SK-N-SH (cell line): ENCODE measurements at regions not wholly inside any gene's neighbourhood (a gene's known extent, or its start where the extent isn't known, plus 50 kb on each side); places are given as distances from the start of the nearest gene placed in this dataset.

Experiments used
- CTCF ChIA-PET: fragments of 300-600, 350-600 bp; formaldehyde crosslinking; extraction: SDS; loops from one replicate; lab custom pipeline; 2021; lab: Yijun Ruan, JAX
- POLR2A ChIA-PET: fragments of 350-600 bp; sonication (Branson Sonifier 250); formaldehyde crosslinking; extraction: SDS; loops from one replicate; lab custom pipeline; 2020; ENCODE audit warnings: antibody characterized with exemption, inconsistent platforms; lab: Yijun Ruan, JAX
- DNase-seq: peaks from one replicate; pipeline ENCODE4 v3.0.0; 2012
- H2AFZ ChIP-seq: fragments of 200-600 bp; sonication (generic); 2 replicates; pipeline ENCODE4 v1.8.1; 2016; ENCODE audit warnings: antibody characterized with exemption, mild to moderate bottlenecking, low read depth
- H3F3A ChIP-seq: fragments of 200-600 bp; sonication (generic); replicated peaks from 2 replicates; pipeline ENCODE3; 2016; ENCODE audit warnings: antibody characterized with exemption, mild to moderate bottlenecking; ENCODE audit not compliant: insufficient read depth
- H3K27ac ChIP-seq, 2 experiments: fragments of 200-500 bp in 1 of 2; fragments of 200-600 bp in 1 of 2; sonication (Bioruptor generic) in 1 of 2; sonication (generic), shearing (Covaris generic) in 1 of 2; 2 replicates each; pipeline versions ENCODE4 v1.5.1 to v1.6.1; 2014 to 2016; ENCODE audit warnings: low read depth in 2 of 2, inconsistent platforms in 1 of 2, low read length in 1 of 2, mild to moderate bottlenecking in 1 of 2, mixed read lengths in 1 of 2
- H3K27me3 ChIP-seq: fragments of 200-600 bp; sonication (generic), shearing (Covaris generic); 2 replicates; pipeline ENCODE4 v1.6.1; 2016; ENCODE audit warnings: mixed run types; ENCODE audit not compliant: insufficient read depth
- H3K36me3 ChIP-seq, 2 experiments: fragments of 200-500 bp in 1 of 2; fragments of 200-600 bp in 1 of 2; sonication (Bioruptor generic) in 1 of 2; sonication (generic) in 1 of 2; replicated peaks in 1 of 2; 2 replicates each; pipeline versions ENCODE3 to v1.5.1; 2014 to 2016; ENCODE audit warnings: low read length in 1 of 2, mild to moderate bottlenecking in 1 of 2; ENCODE audit not compliant: insufficient read depth in 2 of 2, control insufficient read depth in 1 of 2
- H3K4me1 ChIP-seq, 2 experiments: fragments of 200-500 bp in 1 of 2; fragments of 200-600 bp in 1 of 2; sonication (Bioruptor generic) in 1 of 2; sonication (generic), shearing (Covaris generic) in 1 of 2; 2 replicates each; pipeline versions ENCODE4 v1.5.1 to v1.6.1; 2014 to 2016; ENCODE audit warnings: low read depth in 1 of 2, low read length in 1 of 2, mixed run types in 1 of 2; ENCODE audit not compliant: insufficient read depth in 2 of 2, control insufficient read depth in 1 of 2
- H3K4me2 ChIP-seq: fragments of 200-600 bp; sonication (generic), shearing (Covaris generic); 2 replicates; pipeline ENCODE4 v1.6.1; 2017; ENCODE audit warnings: mixed run types
- H3K4me3 ChIP-seq, 2 experiments: fragments of 200-500 bp in 1 of 2; fragments of 200-600 bp in 1 of 2; sonication (Bioruptor generic) in 1 of 2; sonication (generic), shearing (Covaris generic) in 1 of 2; 2 replicates each; pipeline versions ENCODE4 v1.5.1 to v1.8.1; 2014 to 2016; ENCODE audit warnings: low read depth in 2 of 2, inconsistent platforms in 1 of 2, low read length in 1 of 2, mild to moderate bottlenecking in 1 of 2, mixed read lengths in 1 of 2, moderate library complexity in 1 of 2
- H3K79me2 ChIP-seq: fragments of 200-600 bp; sonication (generic); 2 replicates; pipeline ENCODE4 v1.8.1; 2017; ENCODE audit warnings: mild to moderate bottlenecking; ENCODE audit not compliant: insufficient read depth
- H3K9ac ChIP-seq: fragments of 200-600 bp; sonication (generic); 2 replicates; pipeline ENCODE4 v1.6.1; 2017; ENCODE audit warnings: mixed run types
- H3K9me2 ChIP-seq: fragments of 200-600 bp; sonication (generic); 2 replicates; pipeline ENCODE4 v1.6.1; 2017; ENCODE audit warnings: mixed run types
- H3K9me3 ChIP-seq: fragments of 200-600 bp; sonication (generic); 2 replicates; pipeline ENCODE4 v1.6.1; 2017; ENCODE audit warnings: mixed run types, mild to moderate bottlenecking, moderate library complexity
- H4K20me1 ChIP-seq: fragments of 200-600 bp; sonication (generic); 2 replicates; pipeline ENCODE4 v1.6.1; 2017; ENCODE audit warnings: mild to moderate bottlenecking, mixed run types; ENCODE audit not compliant: insufficient read depth
- ELF1 ChIP-seq: IDR thresholded peaks from 2 replicates; pipeline ENCODE4 v1.4.0; 2012
- EP300 ChIP-seq, 2 experiments: IDR thresholded peaks; 2 replicates each; pipeline versions ENCODE4 v1.4.0 to v1.6.1; 2012; ENCODE audit warnings: borderline replicate concordance in 1 of 2, low read depth in 1 of 2, low read length in 1 of 2
- EZH2phosphoT487 ChIP-seq: fragments of 200-600 bp; sonication (generic); IDR thresholded peaks from 2 replicates; pipeline ENCODE4 v1.6.1; 2017; ENCODE audit warnings: low read depth, mixed run types, mild to moderate bottlenecking, antibody characterized with exemption, moderate library complexity, borderline replicate concordance
- FOSL2 ChIP-seq: IDR thresholded peaks from 2 replicates; pipeline ENCODE4 v1.4.0; 2012; ENCODE audit warnings: low read depth, mild to moderate bottlenecking, moderate library complexity, borderline replicate concordance
- FOXJ3 ChIP-seq: sonication (generic); formaldehyde crosslinking; IDR thresholded peaks from 2 replicates; pipeline ENCODE4 v1.5.1; 2020; ENCODE audit warnings: mild to moderate bottlenecking, missing genetic modification reagents
- FOXM1 ChIP-seq: IDR thresholded peaks from 2 replicates; pipeline ENCODE4 v1.4.0; 2012; ENCODE audit warnings: low read depth, mild to moderate bottlenecking
- GATA2 ChIP-seq: sonication (generic); formaldehyde crosslinking; IDR thresholded peaks from 2 replicates; pipeline ENCODE4 v1.5.0; 2020; ENCODE audit warnings: mild to moderate bottlenecking, missing genetic modification reagents
- JUND ChIP-seq: IDR thresholded peaks from 2 replicates; pipeline ENCODE4 v1.4.0; 2012
- MEF2A ChIP-seq: IDR thresholded peaks from 2 replicates; pipeline ENCODE4 v1.4.0; 2012; ENCODE audit warnings: low read depth, borderline replicate concordance
- MXI1 ChIP-seq: IDR thresholded peaks from 2 replicates; pipeline ENCODE4 v1.6.1; 2012; ENCODE audit warnings: mild to moderate bottlenecking, low read depth, low read length, improper control_type of control experiment
- POLR2AphosphoS5 ChIP-seq: IDR thresholded peaks from 2 replicates; pipeline ENCODE4 v1.6.1; 2012; ENCODE audit warnings: low read depth, low read length
- RAD21 ChIP-seq: IDR thresholded peaks from 2 replicates; pipeline ENCODE4 v1.6.1; 2012; ENCODE audit warnings: mild to moderate bottlenecking, low read length
- RCOR1 ChIP-seq: fragments of 150-350 bp; IDR thresholded peaks from 2 replicates; pipeline ENCODE4 v1.6.1; 2017; ENCODE audit warnings: antibody characterized with exemption, low read length
- RFX5 ChIP-seq: IDR thresholded peaks from 2 replicates; pipeline ENCODE4 v1.6.1; 2012; ENCODE audit warnings: mild to moderate bottlenecking, improper control_type of control experiment, low read length
- SMC3 ChIP-seq: IDR thresholded peaks from 2 replicates; pipeline ENCODE4 v1.6.1; 2012; ENCODE audit warnings: low read depth, low read length, improper control_type of control experiment
- TEAD4 ChIP-seq: IDR thresholded peaks from 2 replicates; pipeline ENCODE4 v1.4.0; 2012; ENCODE audit warnings: mild to moderate bottlenecking, borderline replicate concordance; ENCODE audit not compliant: insufficient read depth
- WGBS: methylation state at CpG from one replicate; pipeline ENCODE4 v1.1.6; 2017; ENCODE audit warnings: low lambda C conversion rate; 5-methylcytosine and 5-hydroxymethylcytosine counted together
- TF ChIP-seq, protein P1 (sequence below): IDR thresholded peaks from 2 replicates; pipeline ENCODE4 v1.4.0; 2012; ENCODE audit warnings: low read depth, borderline replicate concordance
- TF ChIP-seq, protein P2 (sequence below): fragments of 200-600 bp; sonication (generic); IDR thresholded peaks from 2 replicates; pipeline ENCODE4 v1.6.1; 2017; ENCODE audit warnings: antibody characterized with exemption, mild to moderate bottlenecking, moderate library complexity
- TF ChIP-seq, protein P3 (sequence below): fragments of 150-350 bp; IDR thresholded peaks from 2 replicates; pipeline ENCODE4 v1.6.1; 2016; ENCODE audit warnings: mild to moderate bottlenecking, low read depth, low read length
- TF ChIP-seq, protein P4 (sequence below): IDR thresholded peaks from 2 replicates; pipeline ENCODE4 v1.6.1; 2012; ENCODE audit warnings: mild to moderate bottlenecking, low read depth, low read length, moderate library complexity

DNA sequence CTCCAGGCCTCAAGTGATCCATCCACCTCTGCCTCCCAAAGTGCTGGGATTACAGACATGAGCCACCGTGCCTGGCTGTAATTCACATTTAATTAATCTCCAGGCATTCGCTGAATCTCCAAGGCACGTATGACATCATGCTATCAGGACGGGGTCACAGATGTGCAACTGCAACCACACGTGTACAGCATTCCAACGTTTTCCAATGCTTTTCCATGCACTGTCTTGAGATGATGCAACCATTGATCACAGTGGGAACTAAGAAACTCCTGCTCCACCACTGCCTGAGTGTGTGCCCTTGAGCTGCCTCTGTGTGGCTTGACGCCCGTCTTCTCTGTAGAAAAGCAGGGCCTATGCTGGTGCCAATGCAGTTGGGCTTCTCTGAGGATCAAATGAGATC, 119.8 kb upstream of the LYZL2 start:
- Histone ChIP-seq H3F3A (no peaks in the 10 kb centered on the region), H3K4me1 (peaks cover 0 to 28% of the 10 kb centered on the region in 2 experiments; a peak in 1 of 4 replicates), H3K9ac (no peak overlapping the region), H4K20me1 (no peaks in the 10 kb centered on the region), H2AFZ (no peak overlapping the region), H3K9me3 (no peaks in the 10 kb centered on the region), H3K36me3 (no peaks in the 10 kb centered on the region), H3K4me2 (no peak overlapping the region), H3K4me3 (no peak overlapping the region), H3K27me3 (no peaks in the 10 kb centered on the region), H3K79me2 (no peaks in the 10 kb centered on the region), H3K27ac (no peak overlapping the region), H3K9me2 (no peaks in the 10 kb centered on the region)
- no peak for TF ChIP-seq JUND
- TF ChIP-seq, protein P1, sequence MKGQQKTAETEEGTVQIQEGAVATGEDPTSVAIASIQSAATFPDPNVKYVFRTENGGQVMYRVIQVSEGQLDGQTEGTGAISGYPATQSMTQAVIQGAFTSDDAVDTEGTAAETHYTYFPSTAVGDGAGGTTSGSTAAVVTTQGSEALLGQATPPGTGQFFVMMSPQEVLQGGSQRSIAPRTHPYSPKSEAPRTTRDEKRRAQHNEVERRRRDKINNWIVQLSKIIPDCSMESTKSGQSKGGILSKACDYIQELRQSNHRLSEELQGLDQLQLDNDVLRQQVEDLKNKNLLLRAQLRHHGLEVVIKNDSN, result no peak
- TF ChIP-seq FOSL2, result no peak
- TF ChIP-seq SMC3, result no peak
- TF ChIP-seq EZH2phosphoT487, result no peak
- TF ChIP-seq ELF1, result no peak
- no peak for TF ChIP-seq TEAD4
- no peak for TF ChIP-seq FOXJ3 (CRISPR knock-in tag)
- TF ChIP-seq MXI1, result no peak
- TF ChIP-seq RCOR1, result no peak
- TF ChIP-seq FOXM1, result no peak
- TF ChIP-seq RAD21, result no peak
- TF ChIP-seq RFX5, result no peak
- CTCF ChIA-PET, result interaction anchor here (0.6 to 3.5 kb wide), 11 partner anchors 15 to 367 kb away, joined by 3 to 21 read pairs (median 3); no protein-coding TSS in a partner anchor
- POLR2A ChIA-PET, result no interaction called here
- DNase-seq, result no peak
- WGBS, result 92% methylated on average over 8 of the region's 8 CpGs

DNA sequence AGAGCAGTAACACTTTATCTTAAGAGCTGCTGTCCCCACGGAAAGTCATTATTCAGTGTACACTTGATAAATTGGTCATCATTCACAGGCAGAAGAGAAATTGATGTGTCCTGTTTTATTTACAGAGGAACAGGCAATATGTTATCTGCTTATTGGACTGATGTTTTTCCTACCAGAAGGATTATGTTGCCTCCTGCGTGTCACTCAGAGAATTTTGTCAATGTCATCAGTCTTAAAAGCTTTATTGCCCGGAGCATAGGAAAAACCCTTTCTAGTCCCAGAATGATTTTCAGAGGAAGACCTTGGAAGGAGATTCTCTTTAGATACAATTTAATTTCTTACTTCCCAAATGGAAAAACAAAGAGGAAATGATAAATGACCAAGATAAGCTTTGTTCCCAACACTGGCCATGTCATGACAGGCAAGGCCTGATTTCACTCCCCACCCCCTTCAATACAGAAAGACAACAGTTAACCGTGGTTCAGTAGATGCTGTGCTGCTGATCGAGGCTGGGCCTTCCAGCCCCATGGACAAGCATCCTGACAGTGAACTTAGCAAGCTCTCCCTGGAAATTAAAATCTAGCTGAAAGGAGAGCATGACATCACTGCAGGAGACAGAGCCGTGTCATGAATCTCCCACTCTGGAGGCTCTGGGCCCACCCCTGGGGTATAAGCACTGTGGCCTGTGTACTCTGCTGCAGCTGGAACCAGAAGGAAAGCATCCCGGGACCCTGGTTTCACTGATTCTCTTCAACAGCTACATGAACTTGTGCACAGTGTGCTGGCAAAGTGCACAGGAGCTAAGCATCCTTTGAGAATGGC, 118.8 kb upstream of the LYZL2 start:
- Histone ChIP-seq H3K4me2 (no peak overlapping the region), H3F3A (no peaks in the 10 kb centered on the region), H3K36me3 (no peaks in the 10 kb centered on the region), H3K4me3 (no peak overlapping the region), H2AFZ (no peak overlapping the region), H3K79me2 (no peaks in the 10 kb centered on the region), H3K9me3 (no peaks in the 10 kb centered on the region), H3K27me3 (no peaks in the 10 kb centered on the region), H3K9ac (no peak overlapping the region), H4K20me1 (no peaks in the 10 kb centered on the region), H3K9me2 (no peaks in the 10 kb centered on the region), H3K27ac (peak overlapping the region in 1 of 2 experiments; percentile 67; a peak in 2 of 4 replicates), H3K4me1 (peaks cover 0 to 28% of the 10 kb centered on the region in 2 experiments; a peak in 1 of 4 replicates)
- peak; percentile 52 for DNase-seq
- WGBS, result 62% methylated on average over 5 of the region's 7 CpGs
- ChIA-PET CTCF (interaction anchor here (0.7 to 3.5 kb wide), 13 partner anchors 16 to 1060 kb away, joined by 3 to 21 read pairs (median 3); partner anchors contain the start of gene ZNF438), POLR2A (no interaction called here)
- TF ChIP-seq MEF2A, result no peak
- TF ChIP-seq MXI1, result peak; percentile 14; the same call in 1 of the 2 replicates
- TF ChIP-seq EP300 (IDR thresholded peaks at IDR 0.05; ENCODE audit: borderline replicate concordance in 1 of 2, low read depth in 1 of 2, low read length in 1 of 2), result peak in 1 of 2 experiments; percentile 38; a peak in 1 of 4 replicates
- TF ChIP-seq, protein P2, sequence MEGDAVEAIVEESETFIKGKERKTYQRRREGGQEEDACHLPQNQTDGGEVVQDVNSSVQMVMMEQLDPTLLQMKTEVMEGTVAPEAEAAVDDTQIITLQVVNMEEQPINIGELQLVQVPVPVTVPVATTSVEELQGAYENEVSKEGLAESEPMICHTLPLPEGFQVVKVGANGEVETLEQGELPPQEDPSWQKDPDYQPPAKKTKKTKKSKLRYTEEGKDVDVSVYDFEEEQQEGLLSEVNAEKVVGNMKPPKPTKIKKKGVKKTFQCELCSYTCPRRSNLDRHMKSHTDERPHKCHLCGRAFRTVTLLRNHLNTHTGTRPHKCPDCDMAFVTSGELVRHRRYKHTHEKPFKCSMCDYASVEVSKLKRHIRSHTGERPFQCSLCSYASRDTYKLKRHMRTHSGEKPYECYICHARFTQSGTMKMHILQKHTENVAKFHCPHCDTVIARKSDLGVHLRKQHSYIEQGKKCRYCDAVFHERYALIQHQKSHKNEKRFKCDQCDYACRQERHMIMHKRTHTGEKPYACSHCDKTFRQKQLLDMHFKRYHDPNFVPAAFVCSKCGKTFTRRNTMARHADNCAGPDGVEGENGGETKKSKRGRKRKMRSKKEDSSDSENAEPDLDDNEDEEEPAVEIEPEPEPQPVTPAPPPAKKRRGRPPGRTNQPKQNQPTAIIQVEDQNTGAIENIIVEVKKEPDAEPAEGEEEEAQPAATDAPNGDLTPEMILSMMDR, result no peak
- no peak for TF ChIP-seq RFX5
- TF ChIP-seq POLR2AphosphoS5, result no peak
- peak; percentile 73 for TF ChIP-seq GATA2
- TF ChIP-seq, protein P3, sequence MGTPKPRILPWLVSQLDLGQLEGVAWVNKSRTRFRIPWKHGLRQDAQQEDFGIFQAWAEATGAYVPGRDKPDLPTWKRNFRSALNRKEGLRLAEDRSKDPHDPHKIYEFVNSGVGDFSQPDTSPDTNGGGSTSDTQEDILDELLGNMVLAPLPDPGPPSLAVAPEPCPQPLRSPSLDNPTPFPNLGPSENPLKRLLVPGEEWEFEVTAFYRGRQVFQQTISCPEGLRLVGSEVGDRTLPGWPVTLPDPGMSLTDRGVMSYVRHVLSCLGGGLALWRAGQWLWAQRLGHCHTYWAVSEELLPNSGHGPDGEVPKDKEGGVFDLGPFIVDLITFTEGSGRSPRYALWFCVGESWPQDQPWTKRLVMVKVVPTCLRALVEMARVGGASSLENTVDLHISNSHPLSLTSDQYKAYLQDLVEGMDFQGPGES, result no peak
- TF ChIP-seq FOXJ3 (CRISPR knock-in tag), result peak; percentile 64; the same call in 1 of the 2 replicates
- TF ChIP-seq, protein P4, sequence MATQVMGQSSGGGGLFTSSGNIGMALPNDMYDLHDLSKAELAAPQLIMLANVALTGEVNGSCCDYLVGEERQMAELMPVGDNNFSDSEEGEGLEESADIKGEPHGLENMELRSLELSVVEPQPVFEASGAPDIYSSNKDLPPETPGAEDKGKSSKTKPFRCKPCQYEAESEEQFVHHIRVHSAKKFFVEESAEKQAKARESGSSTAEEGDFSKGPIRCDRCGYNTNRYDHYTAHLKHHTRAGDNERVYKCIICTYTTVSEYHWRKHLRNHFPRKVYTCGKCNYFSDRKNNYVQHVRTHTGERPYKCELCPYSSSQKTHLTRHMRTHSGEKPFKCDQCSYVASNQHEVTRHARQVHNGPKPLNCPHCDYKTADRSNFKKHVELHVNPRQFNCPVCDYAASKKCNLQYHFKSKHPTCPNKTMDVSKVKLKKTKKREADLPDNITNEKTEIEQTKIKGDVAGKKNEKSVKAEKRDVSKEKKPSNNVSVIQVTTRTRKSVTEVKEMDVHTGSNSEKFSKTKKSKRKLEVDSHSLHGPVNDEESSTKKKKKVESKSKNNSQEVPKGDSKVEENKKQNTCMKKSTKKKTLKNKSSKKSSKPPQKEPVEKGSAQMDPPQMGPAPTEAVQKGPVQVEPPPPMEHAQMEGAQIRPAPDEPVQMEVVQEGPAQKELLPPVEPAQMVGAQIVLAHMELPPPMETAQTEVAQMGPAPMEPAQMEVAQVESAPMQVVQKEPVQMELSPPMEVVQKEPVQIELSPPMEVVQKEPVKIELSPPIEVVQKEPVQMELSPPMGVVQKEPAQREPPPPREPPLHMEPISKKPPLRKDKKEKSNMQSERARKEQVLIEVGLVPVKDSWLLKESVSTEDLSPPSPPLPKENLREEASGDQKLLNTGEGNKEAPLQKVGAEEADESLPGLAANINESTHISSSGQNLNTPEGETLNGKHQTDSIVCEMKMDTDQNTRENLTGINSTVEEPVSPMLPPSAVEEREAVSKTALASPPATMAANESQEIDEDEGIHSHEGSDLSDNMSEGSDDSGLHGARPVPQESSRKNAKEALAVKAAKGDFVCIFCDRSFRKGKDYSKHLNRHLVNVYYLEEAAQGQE, result no peak
